Putamen (tissue), 1 donor: ENCODE measurements at regions not wholly inside any gene's neighbourhood (a gene's known extent, or its start where the extent isn't known, plus 50 kb on each side); places are given as distances from the start of the nearest gene placed in this dataset.

Experiments used
- DNase-seq: peaks from one replicate; pipeline ENCODE4 v3.0.0-alpha.2; 2016; ENCODE audit warnings: low spot score

DNA sequence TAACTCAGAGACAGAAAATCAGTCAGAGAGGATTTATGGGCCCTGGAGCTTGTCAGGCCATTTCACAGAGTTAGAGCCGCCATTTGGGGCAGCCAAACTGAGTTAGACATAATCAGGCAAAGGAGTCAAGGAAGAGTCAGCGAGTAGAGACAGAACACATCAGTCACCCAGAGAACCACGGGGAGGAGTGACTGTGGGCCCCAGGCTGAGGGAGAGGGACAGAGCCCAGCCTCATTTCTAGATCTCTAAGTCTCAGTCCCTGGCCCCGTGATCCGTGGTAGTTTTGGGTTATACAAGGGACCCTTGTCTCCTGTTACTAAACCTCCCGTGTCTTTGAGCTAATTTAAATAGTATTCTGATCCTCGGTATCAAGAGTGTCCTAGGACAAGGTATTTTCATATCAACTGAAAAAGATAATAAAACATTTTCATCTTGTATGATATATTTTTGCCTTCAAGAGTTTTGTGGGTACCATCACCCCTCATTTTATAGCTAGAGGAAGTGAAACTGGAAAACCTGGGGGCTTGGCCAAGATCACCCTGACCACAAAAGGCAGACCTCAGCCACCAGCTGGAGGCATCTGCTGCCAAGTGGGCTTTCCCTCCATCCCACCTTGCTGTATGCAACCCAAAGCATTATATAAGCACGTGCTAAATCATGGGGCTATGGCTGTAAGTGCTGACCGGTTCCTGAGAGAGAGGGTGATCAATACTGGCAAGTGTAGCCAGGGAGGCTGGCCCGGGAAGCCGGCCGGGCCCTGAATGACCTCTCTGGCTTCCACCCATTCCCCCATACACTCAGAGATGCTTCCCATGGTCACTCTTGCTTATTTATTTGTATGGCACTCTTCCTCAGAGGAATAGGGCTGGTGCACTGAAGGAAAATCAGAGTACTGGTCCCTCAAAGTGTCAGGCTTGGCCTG is 204.1 kb downstream of the BCOR start:
- DNase-seq = no peak

DNA sequence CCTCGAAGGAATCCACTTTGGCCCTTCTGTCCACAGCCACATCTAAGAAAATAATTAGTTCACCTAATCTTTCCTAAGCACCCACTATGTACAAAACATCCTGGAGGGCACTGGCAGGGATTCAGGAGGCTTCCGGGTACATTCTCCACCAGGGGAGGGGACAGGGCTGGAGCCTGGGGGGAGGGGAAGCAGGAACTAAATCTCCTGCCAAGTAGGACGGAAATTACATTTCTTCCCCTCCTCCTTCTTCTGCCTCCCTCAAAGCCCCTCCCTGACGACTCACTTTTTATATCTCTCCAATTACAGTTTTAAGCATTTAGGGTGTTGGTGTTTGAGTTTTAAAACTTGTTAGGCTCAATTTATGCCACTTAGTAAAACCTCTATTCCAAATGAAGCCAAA is 203.1 kb downstream of the BCOR start:
- DNase-seq = no peak

DNA sequence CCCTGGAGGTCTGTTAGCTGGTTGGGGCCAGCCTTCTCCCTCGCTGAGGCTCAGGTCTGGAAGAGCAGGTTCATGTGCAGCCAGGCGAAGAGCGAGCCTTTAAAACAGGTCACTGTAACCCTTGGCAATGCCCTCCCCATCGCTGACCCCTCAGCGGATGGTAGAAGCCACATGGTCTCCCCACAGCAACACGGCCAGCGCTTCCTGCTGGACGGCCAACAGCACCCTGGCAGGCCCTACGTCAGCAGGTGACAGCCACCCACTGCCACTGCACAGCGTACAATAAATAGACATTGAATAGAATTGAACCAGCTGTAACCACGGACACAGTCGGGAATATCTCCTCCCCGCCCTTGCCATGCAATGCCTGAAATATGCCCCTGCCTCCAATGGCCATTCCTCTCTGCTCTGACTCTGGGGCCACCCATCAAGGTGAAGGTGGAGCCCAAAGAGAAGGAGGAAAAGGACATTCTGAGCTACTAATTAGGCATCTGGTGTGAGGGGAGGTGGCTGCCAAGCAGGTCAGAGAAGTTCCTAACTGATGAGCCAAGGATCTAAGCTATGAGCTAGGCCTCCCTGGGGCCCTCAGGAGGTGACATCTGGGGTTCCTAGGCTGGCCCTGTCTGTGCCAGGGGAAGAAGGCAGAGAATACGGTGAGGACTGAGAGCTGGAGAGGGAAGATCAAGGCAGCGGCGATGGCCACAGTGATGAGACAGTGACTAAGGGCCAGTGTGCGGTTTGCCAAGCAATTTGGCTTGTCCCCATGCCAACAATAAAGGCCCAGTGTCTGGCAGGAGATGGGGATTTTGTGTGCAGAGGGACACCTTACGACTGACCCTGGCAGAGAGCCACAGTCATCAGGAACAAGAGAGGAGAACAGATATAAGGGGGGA is 202.3 kb downstream of the BCOR start:
- no peak for DNase-seq

DNA sequence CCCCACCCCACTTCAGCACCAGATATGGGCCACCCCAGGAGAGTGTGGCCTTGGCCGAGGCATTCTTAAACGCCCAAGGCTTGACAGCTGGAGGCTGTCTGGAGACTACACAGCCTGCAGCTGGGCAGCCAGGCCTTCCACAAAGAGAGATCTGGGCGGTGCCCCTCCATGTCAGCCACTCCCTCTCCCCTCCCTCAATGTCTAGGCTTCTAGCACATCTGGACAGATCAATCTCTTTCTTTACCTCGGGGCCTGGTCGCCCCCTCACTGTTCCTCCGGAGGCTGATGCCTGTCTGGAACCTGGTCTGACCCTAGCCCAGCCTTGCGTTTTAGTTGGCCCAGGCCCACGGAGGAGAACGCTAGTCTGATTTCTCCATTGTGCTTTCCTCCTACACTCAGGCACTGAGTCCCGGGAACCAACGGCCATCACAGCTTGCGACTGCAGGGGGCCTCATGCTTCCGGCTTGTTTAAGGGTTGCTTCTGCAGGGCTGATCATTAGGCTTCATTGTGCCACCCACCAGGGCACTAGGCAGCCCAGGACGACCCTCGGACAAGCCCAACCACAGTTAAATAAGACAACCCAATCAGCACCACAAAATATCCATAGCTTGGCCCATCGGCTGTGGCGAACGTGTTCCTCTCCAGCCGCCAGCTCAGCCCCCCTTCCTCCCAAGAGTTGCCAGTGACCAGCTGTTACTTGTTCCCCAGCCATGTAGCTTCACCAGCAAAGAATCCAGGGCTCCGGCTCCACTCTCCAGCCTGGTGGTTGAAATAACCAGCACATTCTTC is 200.6 kb downstream of the BCOR start:
- DNase-seq = no peak

DNA sequence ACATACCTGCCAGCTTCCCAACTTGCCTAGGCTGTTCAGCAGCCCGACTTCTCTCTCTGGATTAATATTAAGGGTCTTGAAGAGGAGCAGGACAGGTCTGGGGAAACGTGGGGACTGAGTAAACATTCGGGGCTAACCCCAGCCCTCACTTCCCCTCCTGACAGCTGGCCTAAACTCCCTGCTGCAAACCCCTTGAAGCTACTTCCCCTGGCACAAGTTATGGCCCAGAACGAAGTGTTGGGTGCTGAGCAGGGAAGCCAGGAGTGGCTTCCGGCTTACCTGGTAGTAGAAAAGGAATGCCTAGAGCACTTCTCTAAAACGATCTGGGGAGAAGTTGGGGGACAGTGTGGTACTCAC is 200.0 kb downstream of the BCOR start:
- no peak for DNase-seq

DNA sequence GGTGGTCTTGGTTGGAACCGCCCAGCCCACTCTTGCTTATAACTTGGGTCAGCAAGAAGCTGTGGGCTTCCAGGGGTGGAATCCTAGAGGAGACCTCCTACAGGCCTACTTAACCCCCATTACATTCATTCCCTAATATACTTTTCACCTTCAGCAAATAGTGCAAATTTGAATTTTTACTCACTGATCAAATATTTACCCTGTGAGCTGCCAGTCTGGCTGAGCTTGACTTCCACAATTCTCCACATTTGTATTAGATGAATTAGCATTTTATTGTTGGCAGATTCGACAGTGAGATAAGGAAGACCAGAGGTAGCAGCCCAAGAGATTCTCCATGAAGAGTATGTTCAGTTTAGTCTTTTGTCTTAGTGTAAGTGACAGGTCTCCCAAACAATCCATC is 199.6 kb downstream of the BCOR start:
- DNase-seq = no peak

DNA sequence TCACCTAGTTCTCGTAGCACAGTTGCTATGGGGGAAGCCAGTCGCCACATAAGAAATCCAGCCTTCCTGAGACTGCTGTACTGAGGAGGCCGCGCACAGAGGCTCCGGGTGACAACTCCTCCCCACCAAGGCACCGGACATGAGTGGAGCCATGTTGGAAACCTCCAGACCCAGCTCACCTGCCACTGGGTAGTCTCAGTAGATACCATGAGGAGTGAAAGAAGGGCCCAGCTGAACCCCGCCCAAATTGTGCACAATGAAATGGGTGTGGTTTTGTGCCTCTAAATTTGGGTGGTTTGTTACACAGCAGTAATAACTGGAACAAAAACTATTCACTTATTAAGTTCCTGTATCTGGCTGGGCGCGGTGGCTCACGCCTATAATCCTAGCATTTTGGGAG is 198.7 kb downstream of the BCOR start:
- DNase-seq = no peak

DNA sequence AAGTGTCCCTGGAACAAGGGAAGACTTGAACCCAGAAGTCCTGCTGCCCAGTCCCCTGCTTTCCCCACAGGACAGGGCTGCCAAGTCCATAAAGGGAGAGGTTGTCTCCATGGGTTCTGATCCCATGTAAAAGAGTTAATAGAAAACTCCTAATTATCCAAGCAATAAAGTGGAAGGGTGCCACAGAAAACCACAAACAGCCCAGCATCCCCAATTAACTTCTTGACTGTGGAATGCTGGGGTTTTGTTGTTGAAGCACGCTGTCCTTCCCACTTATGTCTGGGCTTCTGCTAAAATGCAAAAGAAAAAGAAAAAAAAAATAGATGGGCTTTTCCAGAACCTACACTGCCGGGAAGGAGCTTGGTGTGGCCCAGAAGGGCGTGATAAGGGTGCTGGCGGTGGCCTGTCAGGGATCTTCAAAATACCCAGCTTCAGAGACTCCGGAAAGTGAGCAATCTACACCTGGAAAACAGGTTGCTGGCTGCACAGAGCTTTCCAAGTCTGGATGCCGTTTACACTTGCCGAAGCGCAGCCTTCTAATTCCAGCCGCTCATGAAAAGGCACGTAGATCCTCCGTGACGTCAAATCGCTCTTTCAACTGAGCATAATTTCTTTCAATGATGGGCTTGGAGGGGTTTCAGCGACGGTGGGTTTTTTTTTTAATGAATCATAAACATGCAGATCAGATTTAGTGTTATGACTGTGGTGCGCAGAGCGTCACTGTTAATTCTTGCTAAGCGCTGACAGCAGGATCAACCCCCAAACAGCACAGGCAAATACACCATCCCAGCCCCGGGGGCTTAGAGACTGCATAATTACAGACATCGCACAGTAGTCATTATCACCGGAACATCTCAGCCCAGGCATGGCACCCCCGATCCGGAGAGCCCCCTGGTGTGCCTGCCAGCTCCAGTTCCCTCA is 197.6 kb downstream of the BCOR start:
- DNase-seq = no peak

DNA sequence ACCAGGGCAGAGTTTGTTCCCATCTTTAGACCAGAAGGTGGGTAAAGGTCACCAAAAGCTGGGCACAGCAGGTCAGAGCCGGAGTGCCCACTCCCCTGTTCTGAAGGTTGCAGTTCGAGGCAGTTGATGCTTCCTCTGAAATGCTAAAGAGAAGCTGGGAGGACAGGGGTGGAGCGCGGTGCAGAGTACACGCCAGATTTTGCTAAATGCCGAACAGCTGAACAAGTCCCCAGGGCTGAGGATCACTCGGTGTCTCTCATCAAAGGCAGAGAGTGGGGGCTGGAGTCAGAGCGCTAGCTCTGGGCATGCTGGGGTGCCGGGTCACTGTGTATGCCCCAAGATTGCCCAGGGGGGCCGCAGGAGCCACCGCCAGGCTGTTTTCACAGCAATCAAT is 197.0 kb downstream of the BCOR start:
- no peak for DNase-seq

DNA sequence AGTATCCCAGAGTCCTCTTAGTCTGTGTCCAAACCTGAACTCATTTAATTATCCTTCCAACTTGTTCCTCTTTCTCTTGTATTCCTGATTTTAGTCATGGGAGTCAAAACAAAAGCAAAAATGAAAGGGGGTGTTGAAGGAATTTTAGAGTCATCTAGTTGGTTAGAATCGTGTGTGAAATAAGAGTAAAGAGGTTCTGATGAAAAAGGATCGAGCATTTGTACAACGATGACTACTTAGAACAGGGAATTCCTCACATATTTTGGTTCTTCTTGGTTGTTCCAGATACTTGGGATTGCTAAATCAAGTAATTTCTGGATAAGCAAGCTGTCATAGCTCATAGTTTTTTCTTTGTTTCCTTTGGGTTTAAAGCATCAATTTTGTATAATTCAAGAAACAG is 194.4 kb downstream of the BCOR start:
- DNase-seq = no peak

DNA sequence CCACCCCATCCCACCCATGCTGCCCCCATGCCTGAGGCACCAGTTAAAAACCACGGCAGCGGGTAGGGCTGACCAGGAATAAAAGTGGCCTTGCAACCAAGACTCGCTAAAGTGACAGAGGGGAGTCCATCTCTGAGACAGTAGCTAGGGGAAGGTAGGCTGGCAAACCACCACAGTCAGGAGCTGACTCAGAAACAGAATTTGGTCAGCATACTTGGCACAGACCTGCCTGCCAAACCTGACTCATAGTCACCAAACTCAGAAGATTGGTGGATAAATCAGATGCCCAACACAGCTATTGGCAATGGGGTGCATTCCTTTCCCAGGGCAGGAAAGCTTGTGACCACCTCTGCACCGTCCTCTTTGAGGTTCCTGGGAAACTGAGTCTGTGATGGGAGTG is 193.8 kb downstream of the BCOR start:
- no peak for DNase-seq

DNA sequence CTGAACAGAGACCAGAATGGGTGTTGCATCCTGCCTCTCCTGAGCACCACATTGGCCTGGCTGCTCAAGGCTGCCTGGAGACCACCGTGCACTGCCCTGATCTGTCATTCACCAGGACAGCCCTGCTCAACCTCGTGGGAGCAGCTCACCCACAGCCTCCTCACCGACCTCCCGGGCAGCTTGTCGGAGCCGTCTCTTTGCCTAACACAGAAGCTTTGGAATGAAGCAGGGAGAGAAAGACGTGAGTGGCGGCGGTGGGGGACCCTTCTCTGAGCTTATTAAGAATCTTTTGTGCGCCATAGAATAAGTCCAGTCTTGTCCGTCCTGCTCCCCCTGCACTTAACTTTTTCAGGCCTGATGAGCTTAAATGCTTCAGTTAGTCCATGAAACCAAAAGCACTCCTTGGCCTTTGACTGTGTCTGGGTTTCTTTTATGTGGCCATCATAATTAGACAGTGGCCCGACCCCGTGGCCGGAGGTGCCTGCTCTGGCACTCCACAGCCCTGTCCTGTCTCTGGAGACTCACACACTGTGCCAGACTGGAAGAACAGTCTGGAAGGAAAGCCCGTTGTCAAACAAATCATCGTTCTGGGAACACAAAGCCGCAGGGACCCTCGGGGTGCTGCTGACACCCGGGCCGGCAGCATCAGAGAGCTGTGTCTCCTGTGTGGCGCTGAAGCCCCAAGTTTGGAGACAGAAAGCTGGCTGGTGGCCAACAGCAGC is 192.8 kb downstream of the BCOR start:
- no peak for DNase-seq

DNA sequence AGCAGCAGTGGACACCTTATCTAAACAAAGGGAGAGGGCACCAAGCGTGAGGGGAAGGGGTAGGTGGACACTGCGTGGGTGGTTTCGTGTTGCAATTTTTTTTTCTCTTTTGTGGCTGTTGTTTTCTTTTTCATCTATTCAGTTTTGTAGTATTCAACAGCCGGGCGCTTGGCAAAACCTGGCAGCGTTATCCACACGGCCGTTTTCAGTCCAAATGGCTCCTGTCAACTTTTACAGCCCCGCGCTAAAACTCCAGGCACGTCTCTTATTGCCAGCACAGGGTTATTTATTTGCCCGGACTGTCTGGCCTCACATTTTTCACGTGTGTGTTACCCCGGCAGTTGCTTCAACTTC is 192.2 kb downstream of the BCOR start:
- no peak for DNase-seq

DNA sequence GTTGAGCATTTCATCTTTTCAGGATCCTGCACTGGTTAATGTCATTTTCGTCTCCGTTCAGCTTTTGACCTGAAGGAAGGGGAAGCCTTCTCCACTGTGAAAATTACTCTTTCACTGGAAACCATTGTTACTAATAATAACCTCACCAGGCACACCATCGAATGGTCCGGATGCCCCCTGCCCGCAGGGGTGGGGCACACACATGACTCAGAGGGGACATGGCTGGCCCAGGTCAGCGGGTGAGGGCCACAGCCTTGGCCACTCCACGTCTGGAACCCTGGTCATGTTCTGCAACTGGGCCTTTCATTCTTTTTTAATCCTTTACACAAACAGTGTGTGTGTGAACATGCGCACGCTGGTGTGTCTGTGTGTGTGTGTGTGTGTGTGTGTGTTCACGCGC is 191.8 kb downstream of the BCOR start:
- DNase-seq = no peak

DNA sequence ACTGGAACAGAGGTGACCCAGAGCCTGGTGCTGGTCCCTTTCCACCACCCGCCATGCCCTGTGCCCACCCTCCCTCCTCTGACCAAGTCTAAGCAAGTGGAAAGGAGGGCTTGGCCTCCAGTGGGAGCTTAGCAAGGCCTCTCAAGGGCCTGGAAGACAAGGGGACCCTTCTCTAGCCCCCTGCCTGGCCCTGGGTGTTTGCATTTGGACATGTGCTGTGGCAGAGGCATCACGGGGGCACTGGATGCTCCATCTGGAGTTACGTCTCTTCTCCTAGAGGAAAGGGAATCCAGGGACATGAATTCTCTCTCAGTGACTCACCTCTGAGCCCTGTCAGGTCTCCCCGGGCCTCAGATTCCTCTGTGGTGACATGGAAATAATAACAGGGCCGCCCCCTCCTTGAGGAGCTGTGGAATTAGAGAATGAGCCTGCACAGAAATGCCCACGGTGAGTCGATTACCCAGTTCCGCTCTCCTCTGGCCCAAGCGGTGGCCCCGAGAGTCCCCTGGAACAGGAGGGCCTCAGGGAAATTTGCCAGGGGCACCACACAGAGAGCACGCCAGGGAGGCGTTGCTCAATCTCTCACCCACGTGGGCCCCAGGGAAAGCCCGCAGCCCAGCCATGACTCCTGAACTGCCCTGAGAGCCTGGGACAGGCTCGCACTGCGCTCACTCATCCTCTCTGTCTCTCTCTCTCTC is 189.6 kb downstream of the BCOR start:
- DNase-seq = peak; percentile 5

DNA sequence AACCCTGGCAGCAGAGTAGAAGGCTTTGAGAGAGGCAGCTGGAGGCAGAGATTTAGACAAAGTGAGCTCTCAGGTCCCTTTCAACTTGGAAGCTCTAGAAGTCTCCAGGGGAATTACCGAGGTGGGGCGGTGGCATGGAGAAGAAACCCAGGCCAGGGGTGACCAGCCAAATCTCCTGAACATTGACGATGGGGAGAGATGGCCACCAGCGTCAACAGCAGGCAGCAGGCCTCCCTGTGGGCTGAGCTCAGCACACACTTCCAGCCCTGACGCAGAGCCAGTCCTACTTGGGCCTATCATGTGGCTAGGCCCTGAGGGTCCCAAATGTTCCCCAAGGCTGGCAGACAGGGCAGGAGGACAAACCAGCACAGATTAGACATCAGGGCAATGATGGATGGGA is 187.8 kb downstream of the BCOR start:
- no peak for DNase-seq

DNA sequence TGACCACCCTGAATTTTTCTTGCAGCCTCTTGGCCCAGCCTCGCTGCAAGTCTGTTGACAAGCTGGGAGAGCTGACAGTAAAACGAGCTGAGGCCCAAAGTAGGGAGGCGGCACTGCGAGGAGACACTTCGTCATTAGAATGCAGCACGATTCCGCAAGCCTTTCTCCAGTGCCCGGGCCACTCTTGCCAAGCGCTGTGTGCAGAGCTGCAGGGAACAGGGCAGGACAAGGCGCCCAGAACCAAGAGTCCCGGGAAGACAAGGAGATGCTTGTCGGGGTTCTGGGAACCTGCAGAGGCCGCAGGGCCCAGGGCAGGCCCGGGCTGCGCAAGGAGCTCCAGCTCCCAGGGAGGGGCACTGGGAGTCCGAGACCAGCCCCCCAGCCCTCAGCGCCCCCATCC is 187.1 kb downstream of the BCOR start:
- DNase-seq = peak; percentile 32

DNA sequence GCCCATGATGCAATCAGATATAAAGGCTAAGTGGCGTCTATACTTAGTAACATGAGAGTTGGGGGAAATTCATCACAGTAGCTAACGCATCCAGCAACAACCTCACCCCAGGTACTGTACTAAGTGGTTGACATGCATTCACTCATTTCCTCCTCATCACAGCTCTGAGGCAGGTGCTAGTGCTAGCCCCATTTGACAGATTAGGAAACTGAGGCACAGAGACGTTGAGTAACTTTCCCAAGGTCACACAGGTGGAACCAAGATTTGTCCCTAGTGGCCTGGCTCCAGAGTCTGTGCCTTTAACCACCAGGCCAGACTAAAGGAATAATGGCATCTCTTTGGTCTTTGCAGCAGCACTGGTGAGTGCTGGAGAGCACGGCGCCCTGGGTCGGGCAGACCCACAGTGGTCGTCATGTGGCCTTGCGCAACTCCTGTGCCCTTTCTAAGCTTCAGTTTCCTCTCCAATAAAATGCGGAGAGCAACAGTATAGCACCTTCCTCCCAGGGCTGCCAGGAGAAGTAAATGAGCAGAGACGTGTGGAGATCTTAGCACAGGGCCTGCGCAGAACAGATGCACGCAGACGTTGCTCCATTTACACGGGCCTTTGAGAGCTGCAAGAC is 186.4 kb downstream of the BCOR start:
- no peak for DNase-seq

DNA sequence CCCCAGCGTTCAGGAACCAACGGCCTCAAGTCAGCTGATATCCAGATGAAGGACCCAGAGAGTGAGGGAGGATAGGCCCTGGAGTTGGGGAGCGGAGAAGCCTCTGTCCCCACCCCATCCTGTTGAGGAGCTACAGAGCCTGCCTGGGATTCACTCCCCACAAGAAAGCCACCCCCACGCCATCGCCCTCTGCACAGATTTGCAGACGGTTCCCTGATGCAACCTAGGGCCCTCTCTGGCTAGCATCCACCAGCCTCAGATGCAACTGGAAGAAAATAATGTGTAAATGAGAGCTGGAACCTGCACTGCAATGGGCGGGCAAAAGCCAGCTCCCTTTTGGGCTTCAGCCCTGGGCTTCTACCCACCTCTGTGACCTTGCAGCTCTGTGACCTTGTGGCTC is 185.6 kb downstream of the BCOR start:
- DNase-seq = no peak

DNA sequence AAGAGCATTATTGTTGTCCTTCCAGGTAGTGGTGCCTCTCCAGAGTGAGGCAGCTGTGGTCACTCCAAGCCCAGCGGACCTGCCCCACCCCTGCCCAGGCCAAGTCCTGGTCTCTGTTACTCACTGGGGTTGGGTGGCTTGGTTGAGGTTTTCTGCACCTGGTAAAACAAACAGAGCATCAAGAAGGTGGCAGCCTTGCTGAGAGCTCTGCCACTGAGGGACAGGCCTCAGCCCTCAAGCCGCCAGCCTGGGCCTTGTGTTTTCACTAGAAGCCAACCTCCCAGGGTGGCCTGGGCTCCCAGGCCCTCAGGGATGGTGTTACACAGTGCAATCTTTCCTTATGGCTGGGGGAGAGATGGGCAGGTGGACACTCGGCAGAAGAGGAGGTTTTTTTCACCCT is 182.7 kb downstream of the BCOR start:
- DNase-seq = no peak
